Activated T-cell treated with anti-CD3 and anti-CD28 coated beads, Interleukin-2, amount 50 U/mL, for 24 hours (primary cell): ENCODE measurements at regions not wholly inside any gene's neighbourhood (a gene's known extent, or its start where the extent isn't known, plus 50 kb on each side); places are given as distances from the start of the nearest gene placed in this dataset.

ENCODE experiments used
- DNase-seq: peaks from one replicate; pipeline ENCODE4 v3.0.0-alpha.2; 2020
- H3K27ac Mint-ChIP-seq: 2 replicates; pipeline ENCODE4 v1.8.0; 2020; ENCODE audit warnings: mild to moderate bottlenecking, mixed read lengths
- H3K27me3 Mint-ChIP-seq: 2 replicates; pipeline ENCODE4 v1.8.0; 2020; ENCODE audit warnings: mixed read lengths
- H3K36me3 Mint-ChIP-seq: 2 replicates; pipeline ENCODE4 v1.8.0; 2020; ENCODE audit warnings: low read depth, mixed read lengths
- H3K4me1 Mint-ChIP-seq: 2 replicates; pipeline ENCODE4 v1.8.0; 2020; ENCODE audit warnings: low read depth, mixed read lengths
- H3K4me3 Mint-ChIP-seq: 2 replicates; pipeline ENCODE4 v1.8.0; 2020; ENCODE audit warnings: mild to moderate bottlenecking, moderate library complexity, mixed read lengths
- H3K9me3 Mint-ChIP-seq: 2 replicates; pipeline ENCODE4 v1.8.0; 2020; ENCODE audit warnings: mixed read lengths

- no peak for DNase-seq
- peaks cover 8% of the 10 kb centered on the region for H3K9me3 Mint-ChIP-seq
- no peaks in the 10 kb centered on the region for H3K4me1 Mint-ChIP-seq
- H3K36me3 Mint-ChIP-seq: no peaks in the 10 kb centered on the region
- no peak overlapping the region for H3K4me3 Mint-ChIP-seq
- no peaks in the 10 kb centered on the region for H3K27me3 Mint-ChIP-seq
- no peak overlapping the region for H3K27ac Mint-ChIP-seq
Observed at GRCh38 chr14:53663709-53664108, 292.9 kb downstream of the BMP4 start.

DNA sequence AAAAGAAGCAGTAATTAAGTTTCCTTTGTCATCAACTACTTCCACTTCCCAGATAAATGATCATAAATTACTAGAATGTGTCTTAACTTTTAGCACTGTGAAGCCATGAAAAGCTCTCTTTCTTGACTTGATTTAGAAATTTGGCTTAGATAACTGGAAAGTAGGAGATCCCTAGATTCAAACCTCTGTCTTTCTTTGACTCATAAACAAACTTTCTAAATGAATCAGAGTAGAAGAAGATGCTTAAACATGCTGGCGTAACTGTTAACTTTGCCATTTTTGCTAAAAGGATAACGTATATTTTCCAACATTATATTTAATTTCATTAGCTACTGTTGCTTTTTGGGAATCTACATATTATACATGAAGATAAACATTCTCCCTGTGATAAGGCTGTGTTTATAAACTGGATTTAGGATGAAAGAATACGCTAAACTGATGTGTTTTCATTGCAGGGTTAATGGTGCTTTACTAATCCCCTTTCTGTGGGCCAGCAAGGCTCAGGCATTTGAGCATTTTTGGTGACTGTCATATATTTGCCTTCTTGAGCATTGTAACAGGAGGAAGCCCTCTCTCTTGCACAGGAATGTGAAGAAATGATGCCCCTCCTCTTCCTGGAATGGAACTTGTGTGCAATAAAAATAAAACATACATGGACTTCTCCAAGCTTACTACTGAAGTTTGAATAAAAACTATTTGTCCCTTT, 301.4 kb downstream of the BMP4 start:
- Mint-ChIP-seq H3K4me1 (no peaks in the 10 kb centered on the region), H3K4me3 (no peak overlapping the region), H3K27ac (no peak overlapping the region), H3K27me3 (no peaks in the 10 kb centered on the region), H3K36me3 (no peaks in the 10 kb centered on the region), H3K9me3 (peaks cover 16% of the 10 kb centered on the region)
- DNase-seq: no peak

GRCh38 chr14:53652068-53652467, 304.6 kb downstream of the BMP4 start:
- Mint-ChIP-seq H3K9me3 (peaks cover 6% of the 10 kb centered on the region), H3K36me3 (no peaks in the 10 kb centered on the region), H3K27ac (no peak overlapping the region), H3K4me1 (no peaks in the 10 kb centered on the region), H3K27me3 (no peaks in the 10 kb centered on the region), H3K4me3 (no peak overlapping the region)
- no peak for DNase-seq

DNA sequence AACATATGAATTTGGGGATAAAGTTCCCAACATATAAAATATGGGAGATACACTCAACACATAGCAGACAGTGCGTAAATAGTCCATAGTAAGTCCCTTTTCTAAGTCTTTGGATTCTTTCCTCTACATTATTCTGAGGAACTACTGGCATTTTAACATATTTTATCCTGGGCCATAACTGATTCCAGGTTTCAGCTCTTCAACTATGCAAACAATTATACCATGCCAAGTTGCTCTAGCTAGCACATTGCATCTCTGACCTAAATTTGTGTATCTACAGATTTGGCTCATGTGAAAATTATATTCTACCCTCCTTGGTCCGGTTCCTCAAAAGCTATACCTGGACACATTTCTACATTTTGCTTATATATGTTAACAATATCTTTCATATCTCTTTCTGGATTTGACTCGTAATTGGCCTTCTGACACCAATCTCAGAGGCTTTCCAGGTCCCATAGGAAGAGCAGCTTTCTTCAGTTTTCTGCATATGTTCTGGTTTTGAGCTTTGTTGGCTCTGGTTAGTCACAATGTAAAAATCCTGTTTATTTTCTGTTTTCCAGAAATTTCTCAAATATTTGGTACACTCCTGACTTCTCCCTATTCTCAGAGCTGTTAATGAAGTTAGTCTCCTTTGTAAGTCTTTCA, 305.4 kb downstream of the BMP4 start:
- H3K36me3 Mint-ChIP-seq: no peaks in the 10 kb centered on the region
- no peak for DNase-seq
- no peak overlapping the region for H3K27ac Mint-ChIP-seq
- H3K27me3 Mint-ChIP-seq: no peaks in the 10 kb centered on the region
- H3K4me3 Mint-ChIP-seq: no peak overlapping the region
- peaks cover 6% of the 10 kb centered on the region for H3K9me3 Mint-ChIP-seq
- no peaks in the 10 kb centered on the region for H3K4me1 Mint-ChIP-seq

DNA sequence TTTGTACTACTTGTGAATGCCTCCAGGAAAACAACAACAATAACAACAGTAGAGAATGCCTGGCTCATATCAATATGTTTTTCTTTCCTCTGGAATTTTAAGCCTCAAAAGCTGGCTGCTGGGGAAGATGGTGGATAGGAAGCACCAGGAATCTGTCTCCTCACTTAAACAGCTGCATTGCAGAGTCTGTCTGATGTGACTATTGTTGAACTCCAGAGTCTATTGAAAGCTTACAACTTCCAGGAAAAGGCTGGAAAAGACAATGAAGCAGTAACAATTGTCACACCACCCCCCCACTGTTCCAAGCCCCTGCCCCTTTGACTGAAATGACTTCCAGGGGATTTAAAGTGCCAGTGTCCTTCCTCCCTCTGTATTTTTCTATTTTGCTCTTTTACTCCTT, 309.7 kb downstream of the BMP4 start:
- no peaks in the 10 kb centered on the region for H3K36me3 Mint-ChIP-seq
- H3K4me1 Mint-ChIP-seq: no peaks in the 10 kb centered on the region
- H3K27me3 Mint-ChIP-seq: no peaks in the 10 kb centered on the region
- no peak overlapping the region for H3K4me3 Mint-ChIP-seq
- DNase-seq: no peak
- H3K9me3 Mint-ChIP-seq: peaks cover 3% of the 10 kb centered on the region
- no peak overlapping the region for H3K27ac Mint-ChIP-seq

DNA sequence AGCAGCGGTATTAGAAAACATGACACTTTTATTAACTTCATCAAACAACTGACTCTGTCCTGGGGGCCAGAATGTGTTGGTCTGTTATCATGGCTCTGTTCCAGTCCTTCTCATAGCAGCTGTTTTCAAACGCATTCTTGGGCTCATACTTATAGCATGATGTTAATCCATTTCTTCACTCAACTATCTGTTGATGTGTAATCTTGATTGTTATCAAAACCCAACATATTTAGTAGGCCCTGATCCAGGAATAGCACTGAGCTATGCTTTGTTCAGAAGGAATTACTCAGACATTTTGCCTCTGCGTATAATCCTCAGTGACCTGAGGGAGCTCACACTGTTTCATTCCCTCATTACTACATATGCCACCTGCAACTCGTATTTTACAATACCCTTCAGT, 315.9 kb downstream of the BMP4 start:
- no peak overlapping the region for H3K27ac Mint-ChIP-seq
- no peak for DNase-seq
- no peak overlapping the region for H3K4me3 Mint-ChIP-seq
- H3K27me3 Mint-ChIP-seq: no peaks in the 10 kb centered on the region
- H3K4me1 Mint-ChIP-seq: no peaks in the 10 kb centered on the region
- H3K9me3 Mint-ChIP-seq: peaks cover 5% of the 10 kb centered on the region
- no peaks in the 10 kb centered on the region for H3K36me3 Mint-ChIP-seq

DNA sequence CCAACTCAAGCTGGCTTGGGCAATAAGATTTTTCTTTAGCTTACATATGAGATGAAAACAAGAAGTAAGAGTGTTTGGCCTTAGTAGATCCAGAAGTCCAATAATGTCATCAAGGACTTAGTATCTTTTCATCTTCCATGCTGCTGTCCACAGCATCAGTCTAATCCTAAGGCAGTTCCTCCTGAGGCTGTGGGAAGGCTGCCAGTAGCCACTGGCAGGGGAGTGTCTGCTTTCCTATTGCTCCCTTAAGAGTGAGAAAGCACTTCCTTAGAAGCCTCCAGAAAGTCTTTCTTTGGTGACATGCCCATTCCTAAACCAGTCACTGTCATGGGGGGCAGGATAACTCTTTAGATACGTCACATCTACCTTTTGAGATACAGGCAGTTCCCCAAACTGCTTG, 317.7 kb downstream of the BMP4 start:
- no peak overlapping the region for H3K27ac Mint-ChIP-seq
- no peak for DNase-seq
- H3K4me1 Mint-ChIP-seq: no peaks in the 10 kb centered on the region
- H3K36me3 Mint-ChIP-seq: no peaks in the 10 kb centered on the region
- no peak overlapping the region for H3K4me3 Mint-ChIP-seq
- H3K27me3 Mint-ChIP-seq: no peaks in the 10 kb centered on the region
- peaks cover 5% of the 10 kb centered on the region for H3K9me3 Mint-ChIP-seq

DNA sequence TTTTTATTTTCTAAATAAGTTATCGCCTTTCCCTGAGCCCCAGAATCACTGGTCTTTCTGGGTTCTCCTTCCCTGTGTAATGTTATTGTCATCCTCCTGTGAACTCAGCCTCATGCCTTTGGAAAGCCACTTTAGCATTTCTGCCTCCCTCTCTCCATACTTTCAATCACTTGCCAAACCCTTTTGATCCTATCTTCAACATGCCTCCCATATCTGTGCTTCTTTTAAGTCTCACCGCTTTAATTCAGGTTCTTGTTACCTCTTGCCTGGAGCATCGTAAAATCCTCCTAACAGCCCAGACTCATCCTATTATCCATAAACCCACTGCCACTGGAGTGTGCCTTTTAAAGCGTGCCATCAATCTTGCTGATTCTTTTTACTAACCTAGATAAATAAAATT, 321.8 kb downstream of the BMP4 start:
- Mint-ChIP-seq H3K27me3 (no peaks in the 10 kb centered on the region), H3K9me3 (peaks cover 5% of the 10 kb centered on the region), H3K27ac (no peak overlapping the region), H3K4me3 (no peak overlapping the region), H3K36me3 (no peaks in the 10 kb centered on the region), H3K4me1 (no peaks in the 10 kb centered on the region)
- DNase-seq: no peak

DNA sequence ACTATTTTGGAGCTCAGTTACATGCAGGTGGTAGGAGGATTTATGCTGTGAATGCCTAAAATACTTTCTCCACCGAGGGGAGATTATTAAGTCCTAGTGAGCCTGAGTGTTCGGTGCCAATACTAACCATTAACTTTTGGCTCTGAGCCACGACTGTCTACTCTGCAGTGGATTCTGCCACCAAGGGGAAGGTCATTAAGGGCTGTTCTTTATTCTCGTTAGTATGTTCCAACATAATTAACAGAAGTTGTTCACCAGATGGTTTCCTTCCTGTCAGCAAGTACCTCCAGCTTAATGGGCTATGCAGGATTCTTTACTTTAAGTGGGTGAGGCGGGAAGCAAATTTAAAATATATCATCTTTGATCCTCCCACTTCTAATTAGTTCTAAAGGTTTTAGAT, 326.3 kb downstream of the BMP4 start:
- no peaks in the 10 kb centered on the region for H3K36me3 Mint-ChIP-seq

GRCh38 chr14:53628732-53629430, 327.7 kb downstream of the BMP4 start:
- Mint-ChIP-seq H3K36me3 (no peaks in the 10 kb centered on the region), H3K4me3 (no peak overlapping the region), H3K4me1 (no peaks in the 10 kb centered on the region), H3K9me3 (peaks cover 2% of the 10 kb centered on the region), H3K27ac (no peak overlapping the region), H3K27me3 (no peaks in the 10 kb centered on the region)
- DNase-seq: no peak

More for the DNA sequence above, 326.3 kb downstream of the BMP4 start:
- no peak overlapping the region for H3K4me3 Mint-ChIP-seq
- H3K27ac Mint-ChIP-seq: no peak overlapping the region
- peaks cover 2% of the 10 kb centered on the region for H3K9me3 Mint-ChIP-seq
- H3K4me1 Mint-ChIP-seq: no peaks in the 10 kb centered on the region
- H3K27me3 Mint-ChIP-seq: no peaks in the 10 kb centered on the region
- no peak for DNase-seq

DNA sequence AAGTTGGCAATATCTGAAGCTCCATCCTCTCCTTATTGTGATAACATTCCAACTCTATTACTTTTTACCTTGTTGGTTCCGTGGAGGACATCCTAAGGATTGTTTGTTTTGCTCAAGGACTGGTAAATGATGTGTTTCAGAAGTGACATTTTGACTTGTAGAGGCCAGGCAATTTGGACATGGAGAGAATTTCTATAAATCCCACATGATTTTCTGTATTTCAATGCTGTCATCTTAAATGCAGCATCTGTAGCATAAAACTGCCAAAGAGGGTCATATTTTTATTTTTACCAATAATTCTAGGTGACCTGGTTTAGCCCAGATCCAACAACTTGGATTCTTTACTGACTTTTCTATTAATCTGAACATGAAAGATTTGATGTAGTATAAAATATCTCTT, 328.4 kb downstream of the BMP4 start:
- Mint-ChIP-seq H3K36me3 (no peaks in the 10 kb centered on the region), H3K4me1 (no peaks in the 10 kb centered on the region), H3K9me3 (peaks cover 2% of the 10 kb centered on the region), H3K27ac (no peak overlapping the region), H3K27me3 (no peaks in the 10 kb centered on the region), H3K4me3 (no peak overlapping the region)
- DNase-seq: no peak

- Mint-ChIP-seq H3K27ac (no peak overlapping the region), H3K4me1 (no peaks in the 10 kb centered on the region), H3K9me3 (peaks cover 2% of the 10 kb centered on the region), H3K36me3 (no peaks in the 10 kb centered on the region), H3K27me3 (no peaks in the 10 kb centered on the region), H3K4me3 (no peak overlapping the region)
- DNase-seq: no peak
Observed at GRCh38 chr14:53626761-53627160, 329.9 kb downstream of the BMP4 start.

GRCh38 chr14:53622447-53622846, 334.2 kb downstream of the BMP4 start:
- H3K27ac Mint-ChIP-seq: no peak overlapping the region
- no peak overlapping the region for H3K4me3 Mint-ChIP-seq
- no peaks in the 10 kb centered on the region for H3K36me3 Mint-ChIP-seq
- H3K9me3 Mint-ChIP-seq: no peaks in the 10 kb centered on the region
- DNase-seq: no peak
- H3K27me3 Mint-ChIP-seq: no peaks in the 10 kb centered on the region
- no peaks in the 10 kb centered on the region for H3K4me1 Mint-ChIP-seq

DNA sequence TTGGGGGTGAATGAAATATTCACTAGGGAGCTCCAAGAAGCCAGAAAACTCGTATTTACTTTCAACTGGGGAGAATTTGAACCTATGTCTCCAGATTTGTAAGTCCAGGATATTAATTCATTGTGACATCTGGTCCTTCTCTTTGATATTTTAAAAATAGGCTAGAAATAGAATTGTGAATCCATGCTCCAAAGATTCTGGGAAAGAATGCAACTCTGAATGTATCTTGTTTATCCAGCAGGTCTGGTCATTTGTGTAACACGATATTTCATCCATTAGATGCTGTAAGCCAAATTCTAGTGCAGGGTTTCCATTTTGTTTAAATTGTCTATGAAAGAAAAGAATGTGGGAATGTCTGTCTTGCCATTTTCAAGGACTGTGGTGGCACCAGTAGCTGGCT, 334.7 kb downstream of the BMP4 start:
- no peaks in the 10 kb centered on the region for H3K27me3 Mint-ChIP-seq
- H3K27ac Mint-ChIP-seq: no peak overlapping the region
- DNase-seq: no peak
- no peaks in the 10 kb centered on the region for H3K36me3 Mint-ChIP-seq
- no peaks in the 10 kb centered on the region for H3K9me3 Mint-ChIP-seq
- no peak overlapping the region for H3K4me3 Mint-ChIP-seq
- no peaks in the 10 kb centered on the region for H3K4me1 Mint-ChIP-seq

DNA sequence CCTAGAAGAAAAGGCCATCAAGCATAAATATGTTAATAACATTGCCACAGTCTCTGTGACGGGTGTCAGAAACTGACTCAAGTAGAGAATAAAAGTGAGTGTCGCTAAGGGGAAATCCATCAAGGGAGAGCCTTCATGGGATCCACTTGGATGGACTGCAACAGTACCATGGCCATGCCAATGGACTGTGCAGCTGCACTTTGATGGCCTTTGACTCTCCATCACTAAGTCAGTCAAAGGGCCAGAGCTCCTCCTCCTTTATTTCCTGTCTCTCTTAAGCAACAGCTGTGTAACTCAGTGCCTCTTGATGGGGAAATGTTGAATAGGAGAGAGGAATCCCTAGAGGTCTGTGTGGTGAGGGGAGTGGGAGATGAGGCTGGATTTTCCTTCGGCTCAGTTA, 335.2 kb downstream of the BMP4 start:
- DNase-seq: no peak
- no peaks in the 10 kb centered on the region for H3K9me3 Mint-ChIP-seq
- H3K36me3 Mint-ChIP-seq: no peaks in the 10 kb centered on the region
- H3K4me1 Mint-ChIP-seq: no peaks in the 10 kb centered on the region
- no peak overlapping the region for H3K4me3 Mint-ChIP-seq
- no peaks in the 10 kb centered on the region for H3K27me3 Mint-ChIP-seq
- no peak overlapping the region for H3K27ac Mint-ChIP-seq
